Brain microvascular endothelial cell (primary cell): ENCODE measurements at regions not wholly inside any gene's neighbourhood (a gene's known extent, or its start where the extent isn't known, plus 50 kb on each side); places are given as distances from the start of the nearest gene placed in this dataset.

Experiments
- DNase-seq: peaks from one replicate; pipeline ENCODE4 v3.0.0-alpha.2; 2020
- H3K27ac ChIP-seq: fragments of 250-450 bp; sonication (Bioruptor Pico); 2 replicates; pipeline ENCODE4 v1.5.1; 2020; ENCODE audit warnings: mild to moderate bottlenecking, moderate library complexity
- H3K27me3 ChIP-seq: fragments of 250-450 bp; sonication (Bioruptor Pico); replicated peaks from 2 replicates; pipeline ENCODE4 v1.5.1; 2020; ENCODE audit warnings: mild to moderate bottlenecking
- H3K36me3 ChIP-seq: fragments of 250-450 bp; sonication (Bioruptor Pico); replicated peaks from 2 replicates; pipeline ENCODE4 v1.5.1; 2020; ENCODE audit warnings: mild to moderate bottlenecking
- H3K4me3 ChIP-seq: 2 replicates; pipeline ENCODE4 v1.5.1; 2011; ENCODE audit warnings: low read depth, mild to moderate bottlenecking, control low read depth, low read length, moderate library complexity
- in situ Hi-C: cut with HindIII; loops from 2 replicates; pipeline ENCODE4 v1.10.0; 2017; ENCODE audit warnings: low sequenced_read_pairs, low pct_ligation_motif_present
- TF ChIP-seq, protein P1 (sequence below): IDR thresholded peaks from 2 replicates; pipeline ENCODE4 v1.5.1; 2011; ENCODE audit warnings: low read depth, mild to moderate bottlenecking, moderate library complexity, low read length, control low read depth, inconsistent platforms; ENCODE audit errors: missing control alignments

DNA sequence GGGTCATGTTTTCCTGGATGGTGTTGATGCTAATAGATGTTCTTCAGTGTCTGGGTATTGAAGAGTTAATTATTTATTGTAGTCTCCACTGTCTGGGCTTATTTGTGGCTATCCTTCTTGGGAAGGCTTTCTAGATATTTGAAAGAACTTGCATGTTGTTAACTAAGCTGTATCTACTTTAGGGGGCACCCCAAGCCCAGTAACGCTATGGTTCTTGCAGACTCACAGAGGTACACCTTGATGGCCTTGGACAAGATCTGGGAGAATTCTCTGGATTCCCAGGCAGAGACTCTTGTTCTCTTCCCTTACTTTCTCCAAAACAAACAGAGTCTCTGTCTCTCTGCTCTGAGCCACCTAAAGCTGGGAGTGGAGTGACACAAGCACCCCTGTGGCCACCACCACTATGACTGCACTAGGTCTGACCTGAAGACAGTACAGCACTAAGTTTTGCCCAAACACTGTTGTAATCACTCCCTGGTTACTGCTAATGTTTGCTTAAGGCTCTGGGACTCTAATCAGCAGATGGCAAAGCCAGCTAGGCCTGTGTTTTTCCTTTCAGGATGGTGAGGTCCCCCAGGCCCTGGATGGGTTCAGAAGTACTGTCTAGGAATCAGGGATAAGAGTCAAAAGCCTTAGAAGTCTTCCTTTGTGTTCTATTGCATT is 76.5 kb upstream of the C1orf21 start:
- no peak for DNase-seq
- H3K4me3 ChIP-seq, result no peak overlapping the region
- H3K36me3 ChIP-seq, result no peaks in the 10 kb centered on the region
- in situ Hi-C loops, result no loop called here
- TF ChIP-seq, protein P1, sequence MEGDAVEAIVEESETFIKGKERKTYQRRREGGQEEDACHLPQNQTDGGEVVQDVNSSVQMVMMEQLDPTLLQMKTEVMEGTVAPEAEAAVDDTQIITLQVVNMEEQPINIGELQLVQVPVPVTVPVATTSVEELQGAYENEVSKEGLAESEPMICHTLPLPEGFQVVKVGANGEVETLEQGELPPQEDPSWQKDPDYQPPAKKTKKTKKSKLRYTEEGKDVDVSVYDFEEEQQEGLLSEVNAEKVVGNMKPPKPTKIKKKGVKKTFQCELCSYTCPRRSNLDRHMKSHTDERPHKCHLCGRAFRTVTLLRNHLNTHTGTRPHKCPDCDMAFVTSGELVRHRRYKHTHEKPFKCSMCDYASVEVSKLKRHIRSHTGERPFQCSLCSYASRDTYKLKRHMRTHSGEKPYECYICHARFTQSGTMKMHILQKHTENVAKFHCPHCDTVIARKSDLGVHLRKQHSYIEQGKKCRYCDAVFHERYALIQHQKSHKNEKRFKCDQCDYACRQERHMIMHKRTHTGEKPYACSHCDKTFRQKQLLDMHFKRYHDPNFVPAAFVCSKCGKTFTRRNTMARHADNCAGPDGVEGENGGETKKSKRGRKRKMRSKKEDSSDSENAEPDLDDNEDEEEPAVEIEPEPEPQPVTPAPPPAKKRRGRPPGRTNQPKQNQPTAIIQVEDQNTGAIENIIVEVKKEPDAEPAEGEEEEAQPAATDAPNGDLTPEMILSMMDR, result no peak
- H3K27ac ChIP-seq, result no peak overlapping the region
- H3K27me3 ChIP-seq, result no peaks in the 10 kb centered on the region

DNA sequence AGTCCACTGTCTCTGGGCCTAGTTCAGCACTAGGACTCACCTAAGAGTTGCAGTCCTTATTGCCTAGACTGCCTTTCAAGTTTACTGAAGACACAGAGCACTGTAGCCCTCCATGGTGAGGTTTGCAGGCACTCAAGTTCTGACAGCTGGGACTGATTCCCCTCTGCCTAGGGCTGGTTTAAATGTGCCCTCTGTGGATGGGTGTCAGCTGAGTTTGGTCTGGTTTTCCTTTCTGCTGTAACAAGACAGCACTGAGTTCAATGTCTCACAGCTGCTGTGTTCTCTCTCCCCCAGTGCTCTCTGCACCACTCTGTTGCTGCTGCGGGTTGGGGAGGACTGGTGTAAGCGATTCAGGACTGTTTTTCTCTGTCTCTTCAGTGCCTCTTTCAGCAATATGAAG is 75.2 kb upstream of the C1orf21 start:
- Histone ChIP-seq H3K27ac (no peak overlapping the region), H3K36me3 (no peaks in the 10 kb centered on the region), H3K27me3 (no peaks in the 10 kb centered on the region), H3K4me3 (no peak overlapping the region)
- no peak for DNase-seq
- in situ Hi-C loops, result no loop called here
- TF ChIP-seq, protein P1, result no peak

DNA sequence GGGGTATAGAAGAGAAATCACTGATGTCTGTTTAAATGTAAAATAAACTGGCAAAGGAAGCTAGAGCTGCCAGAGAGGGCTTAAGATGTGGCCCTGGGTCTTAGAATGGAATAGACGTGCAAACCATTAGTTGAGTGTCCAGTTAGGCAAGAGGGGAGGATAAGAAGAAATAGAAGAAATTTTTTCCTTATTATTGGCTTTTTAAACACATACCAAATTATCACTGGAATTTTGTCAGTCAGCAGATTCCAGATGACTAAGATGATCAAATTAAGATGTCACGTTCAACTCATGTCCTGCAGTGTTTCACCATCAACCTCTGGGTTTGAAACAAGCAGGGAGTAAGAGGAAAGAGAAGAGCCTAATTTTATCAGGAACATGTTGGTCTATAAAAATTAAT is 71.6 kb upstream of the C1orf21 start:
- in situ Hi-C loops, result no loop called here
- no peak for DNase-seq
- H3K27ac ChIP-seq, result no peak overlapping the region
- no peaks in the 10 kb centered on the region for H3K36me3 ChIP-seq
- TF ChIP-seq, protein P1, result no peak
- H3K27me3 ChIP-seq, result no peaks in the 10 kb centered on the region
- H3K4me3 ChIP-seq, result no peak overlapping the region

DNA sequence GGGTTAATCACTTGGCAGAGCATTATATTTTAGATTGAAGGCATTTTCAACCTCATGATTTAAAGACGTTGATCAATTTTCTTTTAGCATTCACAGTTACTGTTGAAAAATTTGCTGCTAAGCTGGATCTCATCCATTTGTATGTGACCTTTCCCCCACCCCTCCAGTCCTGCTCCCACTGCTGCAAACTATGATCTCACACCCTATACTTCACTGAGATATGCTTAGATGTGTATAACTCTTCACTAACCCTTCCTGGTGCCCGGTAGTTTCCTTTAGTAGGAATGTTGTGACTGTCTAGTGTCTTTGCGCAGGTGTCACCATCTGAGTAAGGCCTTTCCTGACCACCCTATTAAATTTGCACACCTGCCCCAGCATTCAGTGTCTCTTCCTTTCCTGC is 67.0 kb upstream of the C1orf21 start:
- in situ Hi-C loops, result no loop called here
- Histone ChIP-seq H3K4me3 (no peak overlapping the region), H3K36me3 (no peaks in the 10 kb centered on the region), H3K27ac (no peak overlapping the region), H3K27me3 (no peaks in the 10 kb centered on the region)
- DNase-seq, result no peak
- TF ChIP-seq, protein P1, result no peak

DNA sequence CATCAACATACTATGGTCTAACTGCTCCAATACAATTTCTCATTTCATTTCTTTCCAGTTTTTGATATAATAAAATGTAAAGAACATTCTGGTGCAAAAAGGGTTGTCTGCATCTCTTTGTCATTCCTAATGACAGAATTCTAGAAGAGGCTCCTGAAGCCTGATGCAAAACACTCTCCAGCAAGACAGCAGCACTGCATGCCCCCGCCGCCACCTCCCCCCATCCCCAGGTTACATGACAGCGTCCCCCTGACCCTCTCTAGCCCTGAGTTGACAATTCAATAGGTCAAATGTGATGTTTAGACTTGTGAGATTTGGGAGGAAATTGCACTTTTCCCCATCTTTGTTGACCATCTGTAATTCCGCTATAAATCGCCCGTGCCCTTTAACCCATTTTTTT is 64.6 kb upstream of the C1orf21 start:
- DNase-seq, result no peak
- H3K36me3 ChIP-seq, result no peaks in the 10 kb centered on the region
- H3K27me3 ChIP-seq, result no peaks in the 10 kb centered on the region
- H3K27ac ChIP-seq, result no peak overlapping the region
- TF ChIP-seq, protein P1, result no peak
- in situ Hi-C loops, result no loop called here
- H3K4me3 ChIP-seq, result no peak overlapping the region

DNA sequence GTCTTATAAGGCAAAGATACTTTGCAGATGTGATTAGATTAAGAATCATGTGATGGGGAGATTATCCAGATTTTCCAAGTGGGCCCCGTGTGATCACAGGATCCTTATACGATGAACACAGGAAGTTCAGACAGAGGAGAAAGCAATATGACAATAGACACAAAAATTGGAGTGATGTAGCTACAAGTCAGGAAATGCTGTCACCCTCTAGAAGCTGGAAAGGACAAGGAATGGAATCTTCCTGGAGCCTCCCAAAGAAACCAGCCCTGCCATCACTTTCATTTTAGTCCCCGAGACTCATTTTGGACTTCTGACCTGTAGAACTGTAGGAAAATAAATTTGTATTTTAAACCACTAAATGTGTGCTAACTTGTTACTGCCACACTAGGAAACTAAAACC is 61.9 kb upstream of the C1orf21 start:
- Histone ChIP-seq H3K4me3 (no peak overlapping the region), H3K27me3 (no peaks in the 10 kb centered on the region), H3K27ac (no peak overlapping the region), H3K36me3 (no peaks in the 10 kb centered on the region)
- in situ Hi-C loops, result no loop called here
- no peak for DNase-seq
- TF ChIP-seq, protein P1, result no peak
